ENCODE measurements at regions not wholly inside any gene's neighbourhood (a gene's known extent, or its start where the extent isn't known, plus 50 kb on each side); places are given as distances from the start of the nearest gene placed in this dataset.

DNA sequence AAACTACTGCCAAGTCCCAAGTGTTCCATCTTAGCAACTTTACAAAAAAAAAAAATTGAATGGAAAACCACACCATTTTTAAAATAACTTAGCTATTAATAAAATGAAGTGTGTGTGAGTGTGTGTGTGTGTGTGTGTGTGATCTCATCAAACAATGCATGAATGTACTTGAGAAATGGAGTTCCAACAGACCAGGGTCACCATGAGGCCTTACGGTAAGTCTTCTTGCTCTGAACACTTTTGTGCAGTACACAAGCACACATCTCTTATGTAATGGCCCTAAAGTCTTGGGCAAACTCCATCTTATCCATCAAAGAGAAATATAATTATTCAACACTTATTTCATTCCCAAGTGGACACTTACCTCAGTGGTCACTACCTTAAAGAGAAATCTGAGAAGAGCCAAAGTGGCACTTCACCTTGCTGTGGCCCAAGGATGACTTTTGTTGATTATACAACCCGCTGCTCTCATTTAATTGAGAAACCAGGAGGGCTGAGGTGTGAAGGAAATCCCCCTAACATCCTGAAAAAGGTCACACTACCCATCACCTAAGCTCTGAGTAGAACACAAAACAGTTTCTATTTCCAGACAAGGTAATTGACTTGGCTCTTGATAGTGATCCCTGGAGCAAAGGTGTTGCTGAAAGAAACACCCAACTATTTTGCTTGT lies 96.5 kb upstream of the PRDX4 start:
- Histone ChIP-seq H3K27me3 (ENCODE audit: control insufficient read depth in 2 of 2, insufficient read depth in 1 of 2, low read length in 1 of 2) (no peaks in the 10 kb centered on the region), H3K36me3 (ENCODE audit: control insufficient read depth in 2 of 2, insufficient read depth in 2 of 2, low read length in 1 of 2) (no peaks in the 10 kb centered on the region), H3K9me3 (ENCODE audit: control insufficient read depth in 2 of 2, insufficient read depth in 1 of 2, low read length in 1 of 2) (peaks cover 0 to 5% of the 10 kb centered on the region in 2 donors), H3K4me1 (ENCODE audit: control insufficient read depth in 2 of 2, insufficient read depth in 2 of 2, low read length in 2 of 2) (no peaks in the 10 kb centered on the region), H3K27ac (ENCODE audit: low read depth in 1 of 2, low read length in 1 of 2) (no peak overlapping the region), H3K4me3 (ENCODE audit: low read length in 2 of 2) (no peak overlapping the region)
- no peak for DNase-seq (ENCODE audit: low read depth in 6 of 9, low spot score in 9 of 9)
- WGBS: 97% methylated on average over 2 of the region's 2 CpGs

GRCh38 chrX:23575281-23575680 lies 92.0 kb upstream of the PRDX4 start:
- no peaks in the 10 kb centered on the region for H3K9me3 ChIP-seq (ENCODE audit: control insufficient read depth in 2 of 2, insufficient read depth in 1 of 2, low read length in 1 of 2)
- no peak for DNase-seq (ENCODE audit: low read depth in 6 of 9, low spot score in 9 of 9)

DNA sequence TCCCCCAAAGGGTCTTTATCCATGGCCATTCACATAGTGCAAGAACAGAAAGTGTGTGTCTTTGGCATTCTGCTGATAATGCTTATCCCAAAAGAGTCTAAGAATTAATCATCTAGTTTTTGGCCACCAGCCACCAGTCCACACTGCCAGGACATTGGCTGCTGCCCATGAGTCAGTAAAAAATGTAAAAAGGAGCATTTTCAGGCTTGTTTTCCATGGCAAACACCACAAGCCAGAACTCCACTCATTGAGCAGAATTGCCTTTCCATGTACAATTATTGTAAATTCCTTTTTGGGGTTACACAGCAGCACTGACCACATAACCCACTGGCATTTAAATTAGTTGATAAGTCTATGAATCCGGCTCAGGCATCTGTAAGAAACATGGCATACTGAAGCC lies 89.2 kb upstream of the PRDX4 start:
- Histone ChIP-seq H3K9me3 (ENCODE audit: control insufficient read depth in 2 of 2, insufficient read depth in 1 of 2, low read length in 1 of 2) (no peaks in the 10 kb centered on the region), H3K36me3 (ENCODE audit: control insufficient read depth in 2 of 2, insufficient read depth in 2 of 2, low read length in 1 of 2) (no peaks in the 10 kb centered on the region), H3K27me3 (ENCODE audit: control insufficient read depth in 2 of 2, insufficient read depth in 1 of 2, low read length in 1 of 2) (no peaks in the 10 kb centered on the region), H3K4me1 (ENCODE audit: control insufficient read depth in 2 of 2, insufficient read depth in 2 of 2, low read length in 2 of 2) (no peaks in the 10 kb centered on the region), H3K27ac (ENCODE audit: low read depth in 1 of 2, low read length in 1 of 2) (no peak overlapping the region), H3K4me3 (ENCODE audit: low read length in 2 of 2) (no peak overlapping the region)
- WGBS: 97% methylated on average over 1 of the region's 1 CpG
- no peak for DNase-seq (ENCODE audit: low read depth in 6 of 9, low spot score in 9 of 9)

More at GRCh38 chrX:23575281-23575680, 92.0 kb upstream of the PRDX4 start:
- H3K4me1 ChIP-seq (ENCODE audit: control insufficient read depth in 2 of 2, insufficient read depth in 2 of 2, low read length in 2 of 2): no peaks in the 10 kb centered on the region
- no peak overlapping the region for H3K4me3 ChIP-seq (ENCODE audit: low read length in 2 of 2)
- no peaks in the 10 kb centered on the region for H3K27me3 ChIP-seq (ENCODE audit: control insufficient read depth in 2 of 2, insufficient read depth in 1 of 2, low read length in 1 of 2)
- H3K36me3 ChIP-seq (ENCODE audit: control insufficient read depth in 2 of 2, insufficient read depth in 2 of 2, low read length in 1 of 2): no peaks in the 10 kb centered on the region
- no peak overlapping the region for H3K27ac ChIP-seq (ENCODE audit: low read depth in 1 of 2, low read length in 1 of 2)

DNA sequence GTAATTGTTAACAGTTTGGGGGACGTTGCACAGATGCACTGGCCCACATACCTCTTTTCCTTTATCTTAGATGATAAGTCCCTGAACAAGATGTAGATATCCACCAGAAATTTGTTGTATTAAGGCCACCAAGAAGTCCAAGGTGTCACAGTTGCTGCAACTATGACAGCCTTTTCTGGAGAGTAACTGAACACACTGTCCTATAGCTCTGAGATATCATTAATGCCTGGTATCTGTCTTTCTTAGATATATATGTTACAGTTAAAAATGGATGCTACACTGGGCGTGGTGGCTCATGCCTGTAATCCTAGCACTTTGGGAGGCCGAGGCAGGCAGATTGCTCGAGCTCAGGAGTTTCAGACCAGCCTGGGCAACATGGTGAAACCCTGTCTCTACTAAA lies 77.8 kb upstream of the PRDX4 start:
- no peak overlapping the region for H3K27ac ChIP-seq (ENCODE audit: low read depth in 1 of 2, low read length in 1 of 2)
- no peaks in the 10 kb centered on the region for H3K27me3 ChIP-seq (ENCODE audit: control insufficient read depth in 2 of 2, insufficient read depth in 1 of 2, low read length in 1 of 2)
- 69% methylated on average over 4 of the region's 4 CpGs for WGBS
- no peaks in the 10 kb centered on the region for H3K9me3 ChIP-seq (ENCODE audit: control insufficient read depth in 2 of 2, insufficient read depth in 1 of 2, low read length in 1 of 2)
- no peaks in the 10 kb centered on the region for H3K4me1 ChIP-seq (ENCODE audit: control insufficient read depth in 2 of 2, insufficient read depth in 2 of 2, low read length in 2 of 2)
- DNase-seq (ENCODE audit: low read depth in 6 of 9, low spot score in 9 of 9): no peak
- H3K36me3 ChIP-seq (ENCODE audit: control insufficient read depth in 2 of 2, insufficient read depth in 2 of 2, low read length in 1 of 2): no peaks in the 10 kb centered on the region
- no peak overlapping the region for H3K4me3 ChIP-seq (ENCODE audit: low read length in 2 of 2)

DNA sequence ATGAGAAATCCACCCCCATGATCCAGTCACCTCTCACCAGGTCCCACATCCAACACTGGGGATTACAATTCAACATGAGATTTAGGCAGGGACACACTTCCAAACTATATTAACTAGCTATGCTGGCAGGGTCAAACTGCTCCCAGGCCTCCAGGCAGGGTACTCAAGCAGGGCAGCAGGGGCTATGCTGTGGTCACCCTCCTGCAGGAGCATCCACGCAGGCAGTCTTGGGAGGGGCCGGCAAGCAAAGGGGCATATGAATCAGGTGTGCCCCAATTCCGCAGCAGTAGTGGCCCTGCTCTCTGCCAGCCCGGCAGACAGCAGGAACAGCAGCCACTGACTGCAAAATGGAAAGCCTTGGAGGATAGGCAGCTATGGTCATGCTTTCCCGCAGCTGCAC lies 74.6 kb upstream of the PRDX4 start:
- 100% methylated on average over 5 of the region's 5 CpGs for WGBS

GRCh38 chrX:23598575-23598974 lies 68.7 kb upstream of the PRDX4 start:
- no peak for DNase-seq (ENCODE audit: low read depth in 6 of 9, low spot score in 9 of 9)
- H3K4me1 ChIP-seq (ENCODE audit: control insufficient read depth in 2 of 2, insufficient read depth in 2 of 2, low read length in 2 of 2): no peaks in the 10 kb centered on the region
- WGBS: 94% methylated on average over 5 of the region's 5 CpGs
- H3K36me3 ChIP-seq (ENCODE audit: control insufficient read depth in 2 of 2, insufficient read depth in 2 of 2, low read length in 1 of 2): no peaks in the 10 kb centered on the region
- H3K27ac ChIP-seq (ENCODE audit: low read depth in 1 of 2, low read length in 1 of 2): no peak overlapping the region
- H3K27me3 ChIP-seq (ENCODE audit: control insufficient read depth in 2 of 2, insufficient read depth in 1 of 2, low read length in 1 of 2): no peaks in the 10 kb centered on the region
- H3K4me3 ChIP-seq (ENCODE audit: low read length in 2 of 2): no peak overlapping the region
- H3K9me3 ChIP-seq (ENCODE audit: control insufficient read depth in 2 of 2, insufficient read depth in 1 of 2, low read length in 1 of 2): no peaks in the 10 kb centered on the region

More for the DNA sequence above, 74.6 kb upstream of the PRDX4 start:
- H3K27me3 ChIP-seq (ENCODE audit: control insufficient read depth in 2 of 2, insufficient read depth in 1 of 2, low read length in 1 of 2): no peaks in the 10 kb centered on the region
- H3K9me3 ChIP-seq (ENCODE audit: control insufficient read depth in 2 of 2, insufficient read depth in 1 of 2, low read length in 1 of 2): no peaks in the 10 kb centered on the region
- DNase-seq (ENCODE audit: low read depth in 6 of 9, low spot score in 9 of 9): no peak
- H3K36me3 ChIP-seq (ENCODE audit: control insufficient read depth in 2 of 2, insufficient read depth in 2 of 2, low read length in 1 of 2): no peaks in the 10 kb centered on the region
- H3K4me3 ChIP-seq (ENCODE audit: low read length in 2 of 2): no peak overlapping the region
- no peak overlapping the region for H3K27ac ChIP-seq (ENCODE audit: low read depth in 1 of 2, low read length in 1 of 2)
- H3K4me1 ChIP-seq (ENCODE audit: control insufficient read depth in 2 of 2, insufficient read depth in 2 of 2, low read length in 2 of 2): no peaks in the 10 kb centered on the region

DNA sequence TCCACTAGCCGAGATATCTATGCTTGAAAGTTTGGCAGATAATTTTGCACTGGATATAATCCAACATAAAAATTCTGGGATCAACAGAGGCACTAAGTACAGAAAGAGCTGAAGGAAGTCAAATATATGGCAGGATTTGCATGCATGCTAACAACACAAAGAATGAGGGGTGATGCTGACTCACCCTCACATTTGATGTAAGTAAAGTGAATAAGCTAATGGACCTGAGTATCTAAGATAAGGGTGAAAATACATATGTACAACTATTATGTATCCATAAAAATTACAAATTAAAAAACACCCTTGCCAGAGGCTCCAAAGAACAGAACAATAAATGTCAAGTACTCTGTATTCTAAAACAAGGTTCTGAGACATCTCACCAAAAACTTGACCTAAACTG lies 63.8 kb upstream of the PRDX4 start:
- H3K27me3 ChIP-seq (ENCODE audit: control insufficient read depth in 2 of 2, insufficient read depth in 1 of 2, low read length in 1 of 2): no peaks in the 10 kb centered on the region
- WGBS: 96% methylated on average over 1 of the region's 1 CpG
- H3K9me3 ChIP-seq (ENCODE audit: control insufficient read depth in 2 of 2, insufficient read depth in 1 of 2, low read length in 1 of 2): no peaks in the 10 kb centered on the region
- no peak for DNase-seq (ENCODE audit: low read depth in 6 of 9, low spot score in 9 of 9)
- no peaks in the 10 kb centered on the region for H3K4me1 ChIP-seq (ENCODE audit: control insufficient read depth in 2 of 2, insufficient read depth in 2 of 2, low read length in 2 of 2)
- H3K27ac ChIP-seq (ENCODE audit: low read depth in 1 of 2, low read length in 1 of 2): no peak overlapping the region
- no peak overlapping the region for H3K4me3 ChIP-seq (ENCODE audit: low read length in 2 of 2)
- no peaks in the 10 kb centered on the region for H3K36me3 ChIP-seq (ENCODE audit: control insufficient read depth in 2 of 2, insufficient read depth in 2 of 2, low read length in 1 of 2)

DNA sequence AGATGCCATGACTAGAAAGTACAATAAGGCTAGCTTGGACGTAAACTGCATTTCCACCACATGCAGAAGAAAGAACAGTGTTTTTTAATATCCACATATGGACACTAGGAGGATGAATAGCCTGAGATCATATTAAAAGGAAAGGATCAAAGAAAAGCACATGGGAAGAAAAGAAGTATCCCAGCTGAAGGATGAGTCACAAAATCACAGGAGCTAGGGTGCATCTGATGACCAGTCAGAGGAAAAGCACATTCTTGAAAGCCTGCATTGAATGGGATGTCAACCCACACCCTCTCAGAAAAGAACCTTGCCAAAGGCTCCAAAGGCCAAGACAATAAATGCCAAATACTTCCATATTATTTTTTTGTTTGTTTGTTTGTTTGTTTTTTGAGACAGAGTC lies 56.8 kb upstream of the PRDX4 start:
- Histone ChIP-seq H3K9me3 (ENCODE audit: control insufficient read depth in 2 of 2, insufficient read depth in 1 of 2, low read length in 1 of 2) (no peaks in the 10 kb centered on the region), H3K4me1 (ENCODE audit: control insufficient read depth in 2 of 2, insufficient read depth in 2 of 2, low read length in 2 of 2) (no peaks in the 10 kb centered on the region), H3K4me3 (ENCODE audit: low read length in 2 of 2) (no peak overlapping the region), H3K36me3 (ENCODE audit: control insufficient read depth in 2 of 2, insufficient read depth in 2 of 2, low read length in 1 of 2) (no peaks in the 10 kb centered on the region), H3K27me3 (ENCODE audit: control insufficient read depth in 2 of 2, insufficient read depth in 1 of 2, low read length in 1 of 2) (no peaks in the 10 kb centered on the region), H3K27ac (ENCODE audit: low read depth in 1 of 2, low read length in 1 of 2) (no peak overlapping the region)
- no peak for DNase-seq (ENCODE audit: low read depth in 6 of 9, low spot score in 9 of 9)
- 86% methylated on average over 1 of the region's 1 CpG for WGBS

DNA sequence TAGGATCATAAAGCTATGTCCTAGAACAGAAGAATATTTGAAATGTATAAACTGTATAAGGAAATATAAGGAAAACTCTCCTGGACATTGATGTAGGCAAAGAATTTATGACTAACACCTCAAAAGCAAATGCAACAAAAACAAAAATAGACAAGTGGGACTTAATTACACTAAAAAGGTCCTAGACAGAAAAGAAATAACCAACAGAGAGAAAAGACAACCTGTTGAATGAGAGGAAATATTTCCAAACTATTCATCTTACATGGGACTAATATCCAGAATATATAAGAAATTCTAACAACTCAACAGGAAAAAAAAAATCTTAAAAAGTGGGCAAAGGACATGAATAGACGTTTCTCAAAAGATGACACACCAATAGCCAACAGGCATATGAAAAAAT lies 54.4 kb upstream of the PRDX4 start:
- no peak overlapping the region for H3K4me3 ChIP-seq (ENCODE audit: low read length in 2 of 2)
- WGBS: 100% methylated on average over 1 of the region's 1 CpG
- H3K4me1 ChIP-seq (ENCODE audit: control insufficient read depth in 2 of 2, insufficient read depth in 2 of 2, low read length in 2 of 2): no peaks in the 10 kb centered on the region
- no peaks in the 10 kb centered on the region for H3K9me3 ChIP-seq (ENCODE audit: control insufficient read depth in 2 of 2, insufficient read depth in 1 of 2, low read length in 1 of 2)
- H3K36me3 ChIP-seq (ENCODE audit: control insufficient read depth in 2 of 2, insufficient read depth in 2 of 2, low read length in 1 of 2): no peaks in the 10 kb centered on the region
- H3K27ac ChIP-seq (ENCODE audit: low read depth in 1 of 2, low read length in 1 of 2): no peak overlapping the region
- no peaks in the 10 kb centered on the region for H3K27me3 ChIP-seq (ENCODE audit: control insufficient read depth in 2 of 2, insufficient read depth in 1 of 2, low read length in 1 of 2)
- no peak for DNase-seq (ENCODE audit: low read depth in 6 of 9, low spot score in 9 of 9)

DNA sequence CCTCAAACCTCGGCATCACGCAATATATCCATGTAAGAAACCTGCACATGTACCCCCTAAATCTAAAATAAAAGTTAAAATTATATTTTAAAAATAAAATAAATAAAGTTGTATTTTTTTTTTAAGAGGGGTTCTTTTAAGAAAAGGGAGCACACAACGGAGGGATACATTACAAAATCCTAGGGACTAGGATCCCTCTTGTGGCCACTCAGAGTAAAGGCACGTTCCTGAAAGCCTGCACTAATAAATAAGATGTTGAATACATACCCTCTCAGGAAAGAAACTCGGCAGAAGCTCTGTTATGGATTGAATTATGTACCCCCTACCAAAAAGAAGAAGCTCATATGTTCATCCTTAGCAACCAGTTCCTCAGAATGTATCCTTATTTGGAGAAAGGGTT lies 50.9 kb upstream of the PRDX4 start:
- H3K36me3 ChIP-seq (ENCODE audit: control insufficient read depth in 2 of 2, insufficient read depth in 2 of 2, low read length in 1 of 2): no peaks in the 10 kb centered on the region
- no peaks in the 10 kb centered on the region for H3K9me3 ChIP-seq (ENCODE audit: control insufficient read depth in 2 of 2, insufficient read depth in 1 of 2, low read length in 1 of 2)
- no peaks in the 10 kb centered on the region for H3K4me1 ChIP-seq (ENCODE audit: control insufficient read depth in 2 of 2, insufficient read depth in 2 of 2, low read length in 2 of 2)
- 45% methylated on average over 5 of the region's 5 CpGs for WGBS
- no peak overlapping the region for H3K4me3 ChIP-seq (ENCODE audit: low read length in 2 of 2)
- no peaks in the 10 kb centered on the region for H3K27me3 ChIP-seq (ENCODE audit: control insufficient read depth in 2 of 2, insufficient read depth in 1 of 2, low read length in 1 of 2)
- H3K27ac ChIP-seq (ENCODE audit: low read depth in 1 of 2, low read length in 1 of 2): no peak overlapping the region
- DNase-seq (ENCODE audit: low read depth in 6 of 9, low spot score in 9 of 9): no peak
